ENCODE measurements at regions not wholly inside any gene's neighbourhood (a gene's known extent, or its start where the extent isn't known, plus 50 kb on each side); places are given as distances from the start of the nearest gene placed in this dataset.

- ATAC-seq (no peak), DNase-seq (ENCODE audit: low spot score) (no peak)
- no peak overlapping the region for H3K27ac Mint-ChIP-seq
- TF ChIP-seq, protein P1, sequence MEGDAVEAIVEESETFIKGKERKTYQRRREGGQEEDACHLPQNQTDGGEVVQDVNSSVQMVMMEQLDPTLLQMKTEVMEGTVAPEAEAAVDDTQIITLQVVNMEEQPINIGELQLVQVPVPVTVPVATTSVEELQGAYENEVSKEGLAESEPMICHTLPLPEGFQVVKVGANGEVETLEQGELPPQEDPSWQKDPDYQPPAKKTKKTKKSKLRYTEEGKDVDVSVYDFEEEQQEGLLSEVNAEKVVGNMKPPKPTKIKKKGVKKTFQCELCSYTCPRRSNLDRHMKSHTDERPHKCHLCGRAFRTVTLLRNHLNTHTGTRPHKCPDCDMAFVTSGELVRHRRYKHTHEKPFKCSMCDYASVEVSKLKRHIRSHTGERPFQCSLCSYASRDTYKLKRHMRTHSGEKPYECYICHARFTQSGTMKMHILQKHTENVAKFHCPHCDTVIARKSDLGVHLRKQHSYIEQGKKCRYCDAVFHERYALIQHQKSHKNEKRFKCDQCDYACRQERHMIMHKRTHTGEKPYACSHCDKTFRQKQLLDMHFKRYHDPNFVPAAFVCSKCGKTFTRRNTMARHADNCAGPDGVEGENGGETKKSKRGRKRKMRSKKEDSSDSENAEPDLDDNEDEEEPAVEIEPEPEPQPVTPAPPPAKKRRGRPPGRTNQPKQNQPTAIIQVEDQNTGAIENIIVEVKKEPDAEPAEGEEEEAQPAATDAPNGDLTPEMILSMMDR (IDR thresholded peaks at IDR 0.05) = no peak
- TF ChIP-seq HMGXB4 (CRISPR knock-in tag; IDR thresholded peaks at IDR 0.05) = no peak
- peaks cover 16% of the 10 kb centered on the region for H3K36me3 Mint-ChIP-seq
- CTCF ChIA-PET = no interaction called here
- peaks cover 37% of the 10 kb centered on the region for H3K4me1 Mint-ChIP-seq
- POLR2A ChIA-PET = no interaction called here
- H3K9me3 Mint-ChIP-seq = peaks cover 25% of the 10 kb centered on the region
- H3K4me3 Mint-ChIP-seq = no peak overlapping the region
- peaks cover 3% of the 10 kb centered on the region; the same call in 1 of the 2 replicates for H3K27me3 Mint-ChIP-seq (ENCODE audit: low read depth)
Measured at GRCh38 chr12:25883026-25883916, 75.2 kb upstream of the RASSF8 start.

DNA sequence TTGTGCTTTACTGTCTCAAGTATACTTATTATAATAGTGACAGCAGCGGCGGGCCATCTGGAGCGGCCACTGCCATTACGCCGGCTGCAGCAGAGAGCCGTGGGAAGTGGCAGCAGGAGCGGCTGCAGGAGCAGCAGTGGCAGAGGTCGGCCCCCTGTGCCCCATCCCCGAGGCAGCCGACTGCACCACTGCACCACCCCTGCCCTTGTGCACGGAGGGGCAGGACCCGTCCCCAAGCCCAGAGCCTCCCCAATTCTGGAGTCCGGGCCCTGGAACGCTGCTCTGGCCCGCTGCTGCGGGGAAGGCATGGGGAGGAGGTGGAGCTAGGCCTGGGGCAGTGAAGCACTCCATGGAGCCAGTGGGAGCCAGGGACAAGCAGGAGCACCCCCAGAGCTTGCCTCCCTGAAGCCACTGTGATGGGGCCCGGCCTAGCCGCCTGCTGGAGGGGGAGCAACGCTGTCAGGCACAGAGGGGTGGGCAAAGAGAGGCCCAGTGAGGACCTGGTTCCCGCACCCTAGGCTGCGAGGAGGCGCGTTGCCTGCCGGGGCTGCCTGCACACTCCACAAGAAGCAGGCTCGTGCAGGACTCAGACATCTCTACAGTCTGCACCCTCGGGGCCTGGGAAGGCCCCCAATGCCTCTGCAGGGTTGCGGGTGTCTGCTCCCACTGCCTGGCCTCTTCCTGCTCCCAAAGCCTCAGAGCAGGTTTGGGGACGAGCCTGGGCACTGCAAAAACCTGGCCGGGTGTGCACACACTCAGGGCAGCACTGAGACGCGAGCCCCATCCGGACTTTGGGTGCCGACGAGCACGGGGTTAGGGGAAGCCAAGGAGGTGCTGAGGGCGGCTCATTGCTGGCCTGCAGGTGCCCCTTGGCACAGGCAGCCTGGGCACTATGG, 74.2 kb upstream of the RASSF8 start:
- H3K4me3 Mint-ChIP-seq = no peak overlapping the region
- H3K27ac Mint-ChIP-seq = no peak overlapping the region
- peaks cover 21% of the 10 kb centered on the region for H3K9me3 Mint-ChIP-seq
- DNase-seq (ENCODE audit: low spot score) (peak; percentile 17), ATAC-seq (peak; percentile 38)
- ChIA-PET POLR2A (no interaction called here), CTCF (no interaction called here)
- peaks cover 16% of the 10 kb centered on the region for H3K36me3 Mint-ChIP-seq
- peaks cover 3% of the 10 kb centered on the region; the same call in 1 of the 2 replicates for H3K27me3 Mint-ChIP-seq (ENCODE audit: low read depth)
- peaks cover 47% of the 10 kb centered on the region for H3K4me1 Mint-ChIP-seq
- TF ChIP-seq, protein P2, sequence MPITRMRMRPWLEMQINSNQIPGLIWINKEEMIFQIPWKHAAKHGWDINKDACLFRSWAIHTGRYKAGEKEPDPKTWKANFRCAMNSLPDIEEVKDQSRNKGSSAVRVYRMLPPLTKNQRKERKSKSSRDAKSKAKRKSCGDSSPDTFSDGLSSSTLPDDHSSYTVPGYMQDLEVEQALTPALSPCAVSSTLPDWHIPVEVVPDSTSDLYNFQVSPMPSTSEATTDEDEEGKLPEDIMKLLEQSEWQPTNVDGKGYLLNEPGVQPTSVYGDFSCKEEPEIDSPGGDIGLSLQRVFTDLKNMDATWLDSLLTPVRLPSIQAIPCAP (CRISPR knock-in tag; IDR thresholded peaks at IDR 0.05) = no peak
- TF ChIP-seq ZNF671 (CRISPR knock-in tag; IDR thresholded peaks at IDR 0.05) (no peak), GRHL2 (CRISPR knock-in tag; IDR thresholded peaks at IDR 0.05; ENCODE audit: insufficient replicate concordance, severe bottlenecking) (no peak), AR (CRISPR knock-in tag; IDR thresholded peaks at IDR 0.05) (no peak), PRRX2 (CRISPR knock-in tag; IDR thresholded peaks at IDR 0.05) (no peak), FOXJ3 (CRISPR knock-in tag; IDR thresholded peaks at IDR 0.05; ENCODE audit: borderline replicate concordance) (no peak), HMGXB4 (CRISPR knock-in tag; IDR thresholded peaks at IDR 0.05) (no peak), NFYB (CRISPR knock-in tag; conservative IDR thresholded peaks at IDR 0.05; ENCODE audit: low read depth) (no peak), ESRRA (CRISPR knock-in tag; IDR thresholded peaks at IDR 0.05; ENCODE audit: borderline replicate concordance) (no peak), ZMAT4 (CRISPR knock-in tag; IDR thresholded peaks at IDR 0.05) (no peak), JAZF1 (CRISPR knock-in tag; IDR thresholded peaks at IDR 0.05) (no peak)
- TF ChIP-seq, protein P3, sequence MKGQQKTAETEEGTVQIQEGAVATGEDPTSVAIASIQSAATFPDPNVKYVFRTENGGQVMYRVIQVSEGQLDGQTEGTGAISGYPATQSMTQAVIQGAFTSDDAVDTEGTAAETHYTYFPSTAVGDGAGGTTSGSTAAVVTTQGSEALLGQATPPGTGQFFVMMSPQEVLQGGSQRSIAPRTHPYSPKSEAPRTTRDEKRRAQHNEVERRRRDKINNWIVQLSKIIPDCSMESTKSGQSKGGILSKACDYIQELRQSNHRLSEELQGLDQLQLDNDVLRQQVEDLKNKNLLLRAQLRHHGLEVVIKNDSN (CRISPR knock-in tag; IDR thresholded peaks at IDR 0.05) = no peak
- TF ChIP-seq, protein P4, sequence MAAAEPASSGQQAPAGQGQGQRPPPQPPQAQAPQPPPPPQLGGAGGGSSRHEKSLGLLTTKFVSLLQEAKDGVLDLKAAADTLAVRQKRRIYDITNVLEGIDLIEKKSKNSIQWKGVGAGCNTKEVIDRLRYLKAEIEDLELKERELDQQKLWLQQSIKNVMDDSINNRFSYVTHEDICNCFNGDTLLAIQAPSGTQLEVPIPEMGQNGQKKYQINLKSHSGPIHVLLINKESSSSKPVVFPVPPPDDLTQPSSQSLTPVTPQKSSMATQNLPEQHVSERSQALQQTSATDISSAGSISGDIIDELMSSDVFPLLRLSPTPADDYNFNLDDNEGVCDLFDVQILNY (CRISPR knock-in tag; IDR thresholded peaks at IDR 0.05) = no peak
- TF ChIP-seq, protein P5, sequence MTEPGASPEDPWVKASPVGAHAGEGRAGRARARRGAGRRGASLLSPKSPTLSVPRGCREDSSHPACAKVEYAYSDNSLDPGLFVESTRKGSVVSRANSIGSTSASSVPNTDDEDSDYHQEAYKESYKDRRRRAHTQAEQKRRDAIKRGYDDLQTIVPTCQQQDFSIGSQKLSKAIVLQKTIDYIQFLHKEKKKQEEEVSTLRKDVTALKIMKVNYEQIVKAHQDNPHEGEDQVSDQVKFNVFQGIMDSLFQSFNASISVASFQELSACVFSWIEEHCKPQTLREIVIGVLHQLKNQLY (CRISPR knock-in tag; IDR thresholded peaks at IDR 0.05) = no peak
